Stimulated activated CD8-positive, alpha-beta memory T cell treated with anti-CD3 and anti-CD28 coated beads, Interleukin-12 subunit alpha, Interleukin-12 subunit beta, amount 100 ng/mL, for 1 hour (primary cell): ENCODE measurements at regions not wholly inside any gene's neighbourhood (a gene's known extent, or its start where the extent isn't known, plus 50 kb on each side); places are given as distances from the start of the nearest gene placed in this dataset.
A peak's percentile ranks its signal among the peaks of the same experiment; 100 is the strongest.

ENCODE experiments used
- DNase-seq: peaks from one replicate; pipeline ENCODE4 v3.0.0-alpha.2; 2020; ENCODE audit warnings: low read depth

GRCh38 chr16:87552072-87552718 lies 50.1 kb upstream of the JPH3 start:
- no peak for DNase-seq

GRCh38 chr16:87551487-87551886 lies 50.8 kb upstream of the JPH3 start:
- DNase-seq = no peak

GRCh38 chr16:87550495-87550961 lies 51.8 kb upstream of the JPH3 start:
- DNase-seq = peak; percentile 47

- DNase-seq = no peak
These were observed 52.4 kb upstream of the JPH3 start for GRCh38 chr16:87549627-87550494.

- no peak for DNase-seq
These were observed 54.3 kb upstream of the JPH3 start for GRCh38 chr16:87548046-87548445.

- no peak for DNase-seq
These were observed 50.8 kb upstream of the ZCCHC14 start for GRCh38 chr16:87543436-87544191.

GRCh38 chr16:87542531-87543102 lies 49.8 kb upstream of the ZCCHC14 start:
- DNase-seq = no peak
